A673 (cell line): ENCODE measurements at regions not wholly inside any gene's neighbourhood (a gene's known extent, or its start where the extent isn't known, plus 50 kb on each side); places are given as distances from the start of the nearest gene placed in this dataset.

ENCODE experiments used
- BruUV-seq: library from RNA; stranded (reverse); fragments of 400-500 nt; replicated peaks from 2 replicates; lab custom pipeline; 2021; lab: Mats Ljungman, UMichigan
- CTCF ChIA-PET: fragments of 300-600 bp; sonication (Branson Sonifier 250); formaldehyde crosslinking; loops from one replicate; lab custom pipeline; 2022; ENCODE audit warnings: antibody characterized with exemption; lab: Charles Lee
- POLR2A ChIA-PET: fragments of 300-600 bp; sonication (Branson Sonifier 250); formaldehyde crosslinking; loops from one replicate; lab custom pipeline; 2022; ENCODE audit warnings: antibody characterized with exemption; ENCODE audit not compliant: low non-redundant PET; lab: Charles Lee
- DNase-seq: peaks from one replicate; pipeline ENCODE4 v3.0.0-alpha.2; 2015; ENCODE audit warnings: low spot score
- H3K27ac ChIP-seq: fragments of 200-600 bp; sonication (generic); 2 replicates; pipeline ENCODE4 v1.5.1; 2016; ENCODE audit warnings: mixed run types, low read depth, mild to moderate bottlenecking, mixed read lengths, antibody characterized with exemption, low read length; ENCODE audit not compliant: poor library complexity, severe bottlenecking
- H3K27me3 ChIP-seq: fragments of 200-600 bp; sonication (generic); replicated peaks from 2 replicates; pipeline ENCODE4 v1.6.1; 2017; ENCODE audit warnings: mixed run types, low read depth, mild to moderate bottlenecking, mixed read lengths, antibody characterized with exemption, low read length; ENCODE audit not compliant: insufficient read depth, poor library complexity
- H3K36me3 ChIP-seq: fragments of 200-600 bp; sonication (generic); 2 replicates; pipeline ENCODE4 v1.6.1; 2016; ENCODE audit warnings: mixed run types, mild to moderate bottlenecking, mixed read lengths, antibody characterized with exemption, low read length; ENCODE audit not compliant: insufficient read depth, poor library complexity, severe bottlenecking
- H3K4me1 ChIP-seq: fragments of 200-600 bp; sonication (generic); 2 replicates; pipeline ENCODE4 v1.6.1; 2017; ENCODE audit warnings: mixed run types, mild to moderate bottlenecking, mixed read lengths, antibody characterized with exemption, low read length; ENCODE audit not compliant: insufficient read depth, poor library complexity, severe bottlenecking
- H3K4me3 ChIP-seq: fragments of 200-600 bp; sonication (generic); 2 replicates; pipeline ENCODE4 v1.5.1; 2016; ENCODE audit warnings: low read depth, mixed run types, mild to moderate bottlenecking, mixed read lengths, low read length; ENCODE audit not compliant: poor library complexity, severe bottlenecking
- H3K9me3 ChIP-seq: fragments of 200-600 bp; sonication (generic); 2 replicates; pipeline ENCODE4 v1.6.1; 2016; ENCODE audit warnings: mixed run types, low read depth, mild to moderate bottlenecking, mixed read lengths, antibody characterized with exemption, low read length; ENCODE audit not compliant: poor library complexity, severe bottlenecking
- CTCF ChIP-seq: fragments of 300-800, 200-600 bp; sonication (generic); conservative IDR thresholded peaks from 2 replicates; pipeline ENCODE4 v1.5.1; 2017; ENCODE audit warnings: low read depth, mild to moderate bottlenecking, antibody characterized with exemption, low read length, moderate library complexity, mixed read lengths
- EZH2 ChIP-seq: fragments of 200-600 bp; sonication (generic); IDR thresholded peaks from 2 replicates; pipeline ENCODE4 v1.6.1; 2017; ENCODE audit warnings: borderline replicate concordance, low read depth, mild to moderate bottlenecking, mixed read lengths, antibody characterized with exemption, low read length; ENCODE audit not compliant: poor library complexity, severe bottlenecking
- intact Hi-C: fragments of 100-400 bp; cut with micrococcal nuclease; formaldehyde crosslinking; loops from one replicate; pipeline ENCODE4 v1.10.0; 2022; ENCODE audit not compliant: unreplicated experiment

DNA sequence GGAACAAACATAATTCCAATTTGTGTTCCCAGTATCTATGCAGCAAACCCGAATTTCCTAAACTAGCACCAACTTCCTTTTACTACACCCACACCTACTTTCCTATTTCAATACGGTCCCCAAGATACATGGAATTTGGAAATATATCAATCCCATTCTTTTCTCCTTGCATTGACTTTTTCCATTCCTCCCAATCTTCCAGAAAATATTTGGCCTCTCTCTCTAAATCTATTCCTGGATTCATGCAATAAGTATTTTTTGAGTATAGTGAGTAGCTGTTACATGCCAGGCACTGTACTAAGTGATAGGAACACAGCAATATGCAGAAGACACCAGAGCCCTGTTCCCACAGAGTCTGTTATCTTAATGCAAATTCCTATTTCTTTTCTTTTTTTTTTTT lies 216.2 kb upstream of the PIK3R1 start:
- ChIA-PET POLR2A (no interaction called here), CTCF (no interaction called here)
- Histone ChIP-seq H3K36me3 (no peaks in the 10 kb centered on the region), H3K4me1 (no peaks in the 10 kb centered on the region), H3K27ac (no peak overlapping the region), H3K9me3 (no peaks in the 10 kb centered on the region), H3K27me3 (no peaks in the 10 kb centered on the region), H3K4me3 (no peak overlapping the region)
- intact Hi-C loops, result loop anchor here (1.0 kb wide), 1 partner anchor 28 kb away; no protein-coding TSS in a partner anchor
- no peak for TF ChIP-seq EZH2
- no TSS peak for BruUV-seq
- DNase-seq, result no peak

DNA sequence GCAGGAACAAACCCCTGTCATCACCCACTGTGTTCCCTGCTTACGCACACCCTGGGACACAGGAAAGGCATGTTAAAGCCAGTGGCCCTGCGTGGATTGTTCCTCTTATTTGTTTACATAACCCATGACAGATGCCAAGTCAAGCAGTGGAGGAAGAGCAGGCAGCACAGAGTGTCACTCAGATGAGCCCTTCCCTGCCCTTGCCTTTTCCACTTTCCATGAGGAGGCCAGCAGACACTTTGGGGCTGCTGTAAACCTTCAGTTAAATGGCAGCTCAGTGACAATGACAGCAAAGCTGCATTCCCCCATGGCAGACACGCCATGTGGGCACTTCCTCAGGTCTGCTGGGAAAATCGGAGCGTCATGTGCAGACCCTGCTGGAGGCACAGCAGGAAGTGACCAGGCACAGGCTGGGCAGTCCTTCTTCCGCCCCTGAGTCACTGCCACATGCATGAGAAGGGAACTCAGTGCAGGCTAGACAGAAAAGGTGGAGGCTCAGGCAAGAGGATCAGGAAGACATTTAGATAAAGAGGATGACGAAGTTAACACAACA lies 216.8 kb upstream of the PIK3R1 start:
- CTCF ChIA-PET, result no interaction called here
- intact Hi-C loops, result loop anchor here (1.0 kb wide), 1 partner anchor 27 kb away; no protein-coding TSS in a partner anchor
- DNase-seq, result peak; percentile 49

DNA sequence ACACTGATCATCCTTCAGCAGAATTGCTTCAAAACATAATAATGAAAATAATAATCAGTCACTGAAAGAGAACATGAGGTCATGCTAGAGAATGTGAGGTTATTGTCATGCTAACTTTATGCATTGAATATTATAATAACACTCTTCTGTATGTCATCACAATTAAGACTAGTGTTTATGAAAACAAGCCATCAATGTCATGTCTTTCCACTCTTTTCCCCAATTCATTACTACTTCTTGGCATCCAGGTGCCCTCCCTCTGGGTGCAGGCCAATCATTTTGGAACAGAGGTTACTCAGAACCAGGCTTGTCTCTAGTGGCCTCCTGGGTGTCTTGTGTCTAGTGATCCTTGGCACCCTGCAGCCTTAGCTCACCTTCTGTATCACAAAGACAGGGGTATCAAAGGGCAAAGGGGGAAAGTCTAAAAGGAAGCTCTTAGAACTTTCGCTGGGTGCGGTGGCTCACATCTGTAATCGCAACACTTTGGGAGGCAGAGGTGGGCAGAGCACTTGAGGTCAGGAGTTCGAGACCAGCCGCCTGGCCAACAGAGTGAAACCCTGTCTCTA lies 217.6 kb upstream of the PIK3R1 start:
- Histone ChIP-seq H3K4me1 (no peaks in the 10 kb centered on the region), H3K27me3 (no peaks in the 10 kb centered on the region), H3K27ac (no peak overlapping the region), H3K36me3 (no peaks in the 10 kb centered on the region), H3K4me3 (no peak overlapping the region), H3K9me3 (no peaks in the 10 kb centered on the region)
- no peak for TF ChIP-seq CTCF
- no peak for TF ChIP-seq EZH2
- DNase-seq, result no peak
- POLR2A ChIA-PET, result no interaction called here
- BruUV-seq, result no TSS peak
- intact Hi-C loops, result no loop called here
- CTCF ChIA-PET, result no interaction called here

More for the DNA sequence above, 216.8 kb upstream of the PIK3R1 start:
- POLR2A ChIA-PET, result no interaction called here
- Histone ChIP-seq H3K36me3 (no peaks in the 10 kb centered on the region), H3K4me1 (no peaks in the 10 kb centered on the region), H3K9me3 (no peaks in the 10 kb centered on the region), H3K4me3 (no peak overlapping the region), H3K27ac (no peak overlapping the region), H3K27me3 (no peaks in the 10 kb centered on the region)
- no peak for TF ChIP-seq CTCF
- TF ChIP-seq EZH2, result no peak
- no TSS peak for BruUV-seq
